Hematopoietic multipotent progenitor cell treated with erythropoietin and hydrocortisone succinate and interleukin-3 and kit ligand, for 8 days (in vitro differentiated cells): ENCODE measurements at regions not wholly inside any gene's neighbourhood (a gene's known extent, or its start where the extent isn't known, plus 50 kb on each side); places are given as distances from the start of the nearest gene placed in this dataset.
A peak's percentile ranks its signal among the peaks of the same experiment; 100 is the strongest.
"Not testable (repeated sequence)": the region's sequence is repeated elsewhere in the genome, so short reads cannot be mapped to it uniquely, and the experiment has no call there.

Experiments
- DNase-seq: peaks from one replicate; pipeline ENCODE4 v3.0.0-alpha.2; 2015

GRCh38 chr22:27588915-27589314, 212.6 kb downstream of the MN1 start:
- DNase-seq, result no peak

GRCh38 chr22:27591060-27591459, 210.5 kb downstream of the MN1 start:
- no peak for DNase-seq

GRCh38 chr22:27593378-27593777, 208.2 kb downstream of the MN1 start:
- DNase-seq, result no peak

- no peak for DNase-seq
Observed at GRCh38 chr22:27594020-27594419, 207.5 kb downstream of the MN1 start.

GRCh38 chr22:27594474-27595134, 207.0 kb downstream of the MN1 start:
- DNase-seq, result peak; percentile 36

GRCh38 chr22:27596133-27596870, 205.3 kb downstream of the MN1 start:
- DNase-seq, result no peak

- peak; percentile 44 for DNase-seq
Observed at GRCh38 chr22:27597703-27598444, 203.7 kb downstream of the MN1 start.

DNA sequence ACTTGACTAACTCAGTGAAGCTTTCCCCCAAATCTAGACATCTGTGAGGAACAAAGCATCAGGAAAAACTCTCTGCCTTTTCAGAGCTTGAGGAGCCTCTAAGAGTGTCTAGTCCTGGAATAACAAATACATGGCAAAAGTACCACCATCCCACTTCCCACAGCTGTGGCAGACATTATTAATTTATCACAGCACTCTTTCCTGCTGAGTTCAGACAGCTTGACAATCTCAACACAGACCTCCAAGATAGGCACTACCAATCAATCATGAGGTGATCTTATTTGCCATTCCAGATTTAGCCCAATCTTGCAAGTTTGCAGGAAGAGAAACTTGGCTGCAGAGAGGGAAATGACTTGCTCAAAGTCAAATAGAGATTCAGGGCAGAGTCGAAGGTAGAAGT, 202.8 kb downstream of the MN1 start:
- no peak for DNase-seq

DNA sequence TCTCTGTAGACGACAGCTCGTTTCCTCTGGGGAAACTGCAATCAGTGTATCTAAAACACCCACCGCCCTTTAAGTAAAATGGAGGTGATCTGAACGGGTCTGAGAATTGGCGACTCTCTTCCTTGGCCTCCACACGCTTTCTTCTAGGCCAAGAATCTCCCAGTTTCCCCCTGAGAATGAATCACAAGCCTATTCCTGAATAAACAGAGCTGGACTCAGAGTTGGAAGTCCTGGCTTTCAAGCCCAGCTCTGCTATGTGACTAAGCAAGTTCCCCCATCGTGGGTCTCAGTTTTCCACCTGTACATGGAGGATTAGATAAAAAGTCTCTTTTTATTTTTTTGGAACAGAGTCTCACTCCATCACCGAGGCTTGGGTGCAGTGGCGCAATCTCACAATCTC, 200.4 kb downstream of the MN1 start:
- no peak for DNase-seq

DNA sequence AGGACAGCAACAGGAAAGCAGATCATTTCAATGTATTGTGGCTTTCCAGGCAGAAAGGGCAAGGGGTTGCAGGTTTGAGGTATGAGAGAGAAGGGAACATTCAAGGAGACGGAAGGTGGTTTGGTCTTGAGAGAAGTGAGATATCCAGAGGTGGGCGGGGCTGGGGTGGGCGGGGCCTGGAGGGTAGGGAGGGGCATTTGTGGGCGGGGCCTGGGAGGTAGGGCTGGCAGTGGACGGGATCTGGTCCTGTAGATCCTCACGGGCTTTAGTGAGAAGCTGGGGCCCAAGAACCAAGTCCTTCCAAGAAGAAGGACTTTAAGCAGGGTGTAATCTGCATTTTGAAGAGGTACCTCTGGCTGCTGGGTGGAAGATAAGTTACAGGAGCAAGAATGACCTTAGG, 199.2 kb downstream of the MN1 start:
- DNase-seq, result no peak

DNA sequence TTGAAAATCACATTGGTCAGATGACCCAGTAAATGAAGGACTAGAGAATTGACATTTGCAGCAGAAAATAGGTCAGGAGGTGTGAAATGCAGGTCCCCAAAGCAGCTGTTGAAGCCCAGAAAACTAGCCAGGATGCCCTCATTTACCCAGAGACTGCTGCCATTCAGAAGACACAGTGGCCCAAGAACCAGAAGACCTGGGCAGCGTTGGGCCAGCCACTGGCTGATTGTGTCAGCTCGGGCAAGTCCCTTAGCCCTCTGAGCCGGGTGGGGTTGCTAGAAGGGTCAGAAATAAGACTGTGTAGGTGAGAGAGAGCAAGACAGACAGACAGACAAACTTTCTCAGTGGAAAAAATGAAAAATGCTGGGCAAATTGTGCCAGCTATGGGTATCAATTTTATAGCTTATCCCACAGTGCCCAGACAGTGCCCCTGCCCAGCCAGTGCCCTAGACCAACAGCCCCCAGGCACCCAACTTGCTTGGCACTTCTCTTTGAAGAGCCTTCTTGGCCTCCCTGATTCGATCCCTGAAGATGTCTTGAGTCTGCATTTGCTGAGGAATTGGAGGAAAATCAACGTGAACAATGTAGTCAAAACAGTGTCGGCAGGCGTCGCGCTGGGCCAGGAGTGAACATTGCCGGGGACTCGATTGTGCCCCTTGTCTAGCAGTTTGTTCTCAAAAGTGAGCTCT, 198.3 kb downstream of the MN1 start:
- DNase-seq, result no peak

DNA sequence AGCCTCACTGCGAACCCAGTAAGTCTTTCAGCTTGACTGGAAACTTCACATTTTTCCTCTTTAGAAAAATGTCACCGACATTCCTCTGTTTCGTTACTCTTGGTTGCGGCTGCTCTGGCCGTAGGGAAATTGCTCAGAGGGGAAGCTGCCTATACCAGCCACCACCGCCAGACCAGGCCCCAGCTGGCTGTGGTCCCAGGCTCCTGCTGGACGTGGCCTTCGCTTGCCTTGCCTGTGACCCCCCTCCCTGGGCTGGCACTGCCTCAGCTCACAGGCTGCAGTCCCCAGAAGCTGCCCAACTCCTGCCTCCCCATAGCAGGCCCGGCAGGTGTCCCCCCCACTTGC, 197.8 kb downstream of the MN1 start:
- DNase-seq, result no peak

GRCh38 chr22:27605390-27605789, 196.2 kb downstream of the MN1 start:
- DNase-seq, result no peak

- not testable (repeated sequence) for DNase-seq
Observed at GRCh38 chr22:27607750-27608149, 193.8 kb downstream of the MN1 start.

- no peak for DNase-seq
Observed at GRCh38 chr22:27609451-27609888, 192.1 kb downstream of the MN1 start.

DNA sequence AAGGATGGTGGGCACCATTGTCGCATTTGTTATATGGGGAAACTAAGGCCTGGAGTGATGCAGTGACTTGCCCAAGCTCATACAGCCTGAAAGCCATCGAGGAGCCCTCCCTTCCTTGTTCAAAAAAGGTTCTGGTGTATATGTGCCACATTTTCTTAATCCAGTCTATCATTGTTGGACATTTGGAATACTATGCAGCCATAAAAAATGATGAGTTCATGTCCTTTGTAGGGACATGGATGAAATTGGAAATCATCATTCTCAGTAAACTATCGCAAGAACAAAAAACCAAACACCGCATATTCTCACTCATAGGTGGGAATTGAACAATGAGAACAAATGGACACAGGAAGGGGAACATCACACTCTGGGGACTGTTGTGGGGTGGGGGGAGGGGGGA, 191.4 kb downstream of the MN1 start:
- DNase-seq, result not testable (repeated sequence)

DNA sequence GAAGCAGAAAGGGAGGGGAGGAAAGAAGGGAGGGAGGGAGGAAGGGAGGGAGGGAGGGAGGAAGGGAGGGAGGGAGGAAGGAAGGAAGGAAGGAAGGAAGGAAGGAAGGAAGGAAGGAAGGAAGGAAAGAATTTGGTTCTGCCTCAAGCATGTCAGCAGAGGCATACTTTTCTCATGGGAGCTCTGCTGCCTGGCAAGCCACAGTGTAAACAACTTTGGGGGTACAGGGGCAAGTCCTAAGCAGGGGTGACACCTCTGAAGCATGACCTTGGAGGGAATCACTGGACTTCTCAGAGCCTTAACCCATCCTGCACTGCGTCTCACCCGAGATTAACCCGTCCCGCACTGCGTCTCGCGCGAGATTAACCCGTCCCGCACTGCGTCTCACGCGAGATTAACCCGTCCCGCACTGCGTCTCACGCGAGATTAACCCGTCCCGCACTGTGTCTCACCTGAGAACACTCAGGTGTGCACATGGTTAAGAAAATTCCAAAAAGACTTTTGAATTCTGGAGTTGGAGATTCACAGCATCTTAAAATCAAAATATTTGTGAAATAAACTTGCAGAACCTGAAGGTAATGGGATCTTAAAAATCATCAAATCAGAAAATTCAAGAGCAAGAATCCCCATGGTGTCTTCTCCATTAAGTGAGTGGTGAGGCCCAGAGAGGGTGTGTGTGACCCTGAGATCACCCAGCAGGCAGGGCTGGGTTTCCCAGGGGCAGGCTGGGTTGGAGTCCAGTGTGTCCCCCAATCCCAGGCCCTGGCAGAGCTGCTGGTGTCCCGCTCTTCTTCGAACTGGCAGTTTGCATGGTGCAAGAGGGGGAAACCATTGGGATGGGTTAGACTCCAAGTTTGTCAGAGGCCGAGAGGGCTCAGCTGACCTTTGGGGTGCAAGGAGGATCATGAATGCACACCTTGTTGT, 190.4 kb downstream of the MN1 start:
- no peak for DNase-seq

DNA sequence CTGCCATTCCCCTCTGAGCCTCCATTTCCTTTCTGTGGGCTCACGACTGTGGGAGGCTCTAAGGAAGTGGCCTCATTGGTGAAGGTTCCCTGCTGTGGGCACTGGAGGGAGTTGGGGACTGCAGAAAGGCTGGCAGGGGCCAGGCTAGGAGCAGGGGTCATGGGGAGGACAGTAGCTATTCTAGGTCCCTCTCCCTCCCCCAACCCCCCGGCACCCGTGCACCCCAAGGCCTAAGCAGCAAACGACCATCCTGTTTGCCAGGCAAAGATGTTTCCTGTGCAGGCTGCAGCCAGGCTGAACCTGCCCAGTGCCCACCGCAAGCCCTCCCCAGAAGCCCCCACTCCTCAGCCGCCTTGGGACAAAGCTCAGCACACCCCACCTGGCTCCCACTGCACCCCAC, 189.4 kb downstream of the MN1 start:
- no peak for DNase-seq

GRCh38 chr22:27613099-27614005, 188.2 kb downstream of the MN1 start:
- DNase-seq, result no peak

GRCh38 chr22:27614006-27614649, 187.4 kb downstream of the MN1 start:
- DNase-seq, result no peak

- no peak for DNase-seq
Observed at GRCh38 chr22:27614650-27615007, 186.9 kb downstream of the MN1 start.
